HG02943 (cell line): ENCODE measurements at regions not wholly inside any gene's neighbourhood (a gene's known extent, or its start where the extent isn't known, plus 50 kb on each side); places are given as distances from the start of the nearest gene placed in this dataset.

ENCODE experiments used
- ATAC-seq: cut with Tn5 transposase; IDR thresholded peaks from one replicate; pipeline ENCODE4 v1.9.1; 2021; ENCODE audit warnings: mild to moderate bottlenecking, low read depth, moderate library complexity; ENCODE audit not compliant: unreplicated experiment

- peak; percentile 29 for ATAC-seq
Observed at GRCh38 chr7:47149971-47150370, 431.9 kb downstream of the TNS3 start.

DNA sequence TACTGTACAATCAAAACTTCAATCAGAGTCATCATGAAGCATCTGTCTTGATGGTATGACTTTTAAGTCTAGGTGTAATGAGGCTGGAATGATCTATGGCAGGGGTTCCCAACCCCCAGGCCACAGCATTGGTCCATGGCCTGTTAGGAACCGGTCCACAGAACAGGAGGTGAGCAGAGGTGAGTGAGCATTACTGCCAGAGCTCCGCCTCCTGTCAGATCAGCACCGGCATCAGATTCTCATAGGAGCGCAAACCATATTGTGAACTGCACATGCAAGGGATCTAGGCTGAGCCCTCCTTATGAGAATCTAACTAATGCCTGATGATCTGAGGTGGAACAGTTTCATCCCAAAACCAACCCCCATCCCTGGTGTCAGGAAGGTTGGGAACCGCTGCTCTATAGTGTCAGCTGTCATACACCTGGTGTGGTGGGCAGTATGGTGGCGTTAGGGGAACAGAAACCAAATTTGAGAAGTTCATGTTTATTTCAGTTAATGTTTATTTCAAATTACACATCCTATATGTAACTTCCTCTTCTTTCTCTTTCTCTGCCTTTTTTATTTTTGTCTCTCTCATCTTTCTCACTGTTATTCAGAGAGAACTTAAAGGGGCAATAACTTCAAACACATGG, 432.6 kb downstream of the TNS3 start:
- peak; percentile 70 for ATAC-seq

DNA sequence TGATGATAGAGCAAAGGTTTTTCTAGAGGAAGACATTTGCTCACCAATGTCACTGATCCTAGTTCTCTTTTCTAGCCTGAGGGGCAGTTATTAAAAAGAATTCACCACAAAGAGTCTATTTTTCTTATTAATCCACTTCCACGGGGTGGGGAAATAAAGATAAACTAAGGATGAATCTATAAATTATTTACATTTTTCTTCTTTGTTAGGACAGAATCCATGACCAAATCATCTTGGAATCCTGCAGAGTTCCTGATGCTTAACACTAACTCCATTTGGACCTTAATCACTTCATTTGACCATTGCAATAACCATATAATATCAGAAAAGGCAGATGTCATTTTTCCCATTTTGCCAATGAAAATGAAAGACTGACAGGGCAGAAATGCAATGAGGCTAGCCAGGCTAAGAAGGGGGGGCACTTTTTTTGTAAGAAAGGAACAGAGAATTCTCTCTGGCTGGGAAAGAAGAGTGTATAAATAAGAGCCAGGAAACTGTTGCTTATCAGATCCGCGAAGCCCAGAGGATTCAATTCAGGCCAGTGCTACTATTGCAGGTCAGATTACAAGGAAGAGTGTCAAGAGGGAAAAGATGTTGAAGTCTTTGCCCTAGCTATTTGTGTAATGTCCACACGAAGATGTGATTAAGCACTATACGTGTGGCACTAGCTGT, 433.2 kb downstream of the TNS3 start:
- no peak for ATAC-seq

DNA sequence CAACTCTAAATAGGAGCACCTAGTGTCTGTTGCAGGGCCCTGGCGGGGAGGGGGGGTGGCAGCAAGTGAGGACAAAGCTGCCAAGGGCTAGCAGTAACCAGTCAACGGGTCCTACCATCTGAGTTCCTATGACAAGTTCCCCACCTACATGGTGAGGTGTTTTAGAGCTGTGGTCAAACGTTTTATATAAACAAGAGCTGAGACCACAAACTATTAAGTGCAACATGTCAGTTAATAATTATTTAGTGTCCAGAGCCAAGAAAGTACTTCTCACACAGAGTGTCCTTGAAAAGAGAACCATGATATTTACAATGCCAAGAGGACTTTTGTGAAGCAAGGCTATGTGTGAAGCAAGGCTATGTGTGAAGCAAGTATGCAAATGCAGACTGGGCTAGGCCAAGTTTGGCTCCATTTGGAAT, 434.7 kb downstream of the TNS3 start:
- peak; percentile 46 for ATAC-seq

- ATAC-seq, result no peak
Observed at GRCh38 chr7:47145982-47146381, 435.9 kb downstream of the TNS3 start.

DNA sequence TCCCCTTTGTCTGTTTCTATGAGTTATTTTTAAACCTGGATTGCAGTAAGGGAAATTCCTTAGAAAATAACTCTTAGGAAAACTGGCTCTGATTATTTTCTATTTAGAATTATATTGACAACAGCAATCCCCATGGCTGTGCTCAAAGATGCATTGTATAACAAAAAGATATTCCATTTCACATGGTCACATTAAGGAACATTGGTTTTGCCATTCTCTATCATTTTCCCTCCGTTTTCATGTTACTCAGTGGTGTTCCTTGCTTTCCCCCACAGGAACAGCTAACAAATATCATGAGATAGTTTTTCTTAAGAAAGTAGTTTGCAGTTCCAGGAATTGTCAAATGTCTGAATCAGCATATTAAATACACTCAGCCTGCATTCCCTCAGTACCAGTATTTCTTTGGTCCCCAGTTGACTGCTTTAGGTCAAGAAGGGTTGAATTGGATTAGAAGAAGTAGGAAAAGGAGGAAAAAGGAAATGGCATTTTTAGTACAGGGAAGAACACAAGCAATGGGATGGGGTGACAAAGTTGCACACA, 436.7 kb downstream of the TNS3 start:
- ATAC-seq, result no peak

GRCh38 chr7:47143339-47143738, 438.6 kb downstream of the TNS3 start:
- no peak for ATAC-seq

GRCh38 chr7:47142867-47143175, 439.1 kb downstream of the TNS3 start:
- no peak for ATAC-seq

GRCh38 chr7:47142169-47142866, 439.6 kb downstream of the TNS3 start:
- no peak for ATAC-seq

DNA sequence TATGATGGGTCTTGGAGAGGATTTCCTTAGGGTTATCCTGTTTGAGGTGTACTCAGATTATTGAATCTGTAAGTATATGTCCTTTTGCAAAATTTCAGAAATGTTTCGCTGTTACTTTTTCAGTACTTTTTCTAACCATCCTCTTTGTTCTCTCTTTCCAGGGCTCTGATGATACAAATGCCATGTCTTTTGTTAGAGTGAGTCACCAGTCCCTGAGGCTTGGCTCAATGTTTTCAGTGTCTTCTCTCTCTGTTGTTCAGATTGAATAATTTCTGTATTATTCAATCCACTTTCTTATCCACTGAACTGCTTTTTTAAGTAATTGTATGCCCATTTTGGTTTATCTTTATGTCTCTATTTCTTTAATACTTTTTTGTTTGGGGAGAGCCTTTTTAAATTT, 449.4 kb downstream of the TNS3 start:
- no peak for ATAC-seq

- ATAC-seq, result no peak
Observed at GRCh38 chr7:47128700-47129099, 453.2 kb downstream of the TNS3 start.

- ATAC-seq, result no peak
Observed at GRCh38 chr7:47125529-47125928, 456.4 kb downstream of the TNS3 start.

DNA sequence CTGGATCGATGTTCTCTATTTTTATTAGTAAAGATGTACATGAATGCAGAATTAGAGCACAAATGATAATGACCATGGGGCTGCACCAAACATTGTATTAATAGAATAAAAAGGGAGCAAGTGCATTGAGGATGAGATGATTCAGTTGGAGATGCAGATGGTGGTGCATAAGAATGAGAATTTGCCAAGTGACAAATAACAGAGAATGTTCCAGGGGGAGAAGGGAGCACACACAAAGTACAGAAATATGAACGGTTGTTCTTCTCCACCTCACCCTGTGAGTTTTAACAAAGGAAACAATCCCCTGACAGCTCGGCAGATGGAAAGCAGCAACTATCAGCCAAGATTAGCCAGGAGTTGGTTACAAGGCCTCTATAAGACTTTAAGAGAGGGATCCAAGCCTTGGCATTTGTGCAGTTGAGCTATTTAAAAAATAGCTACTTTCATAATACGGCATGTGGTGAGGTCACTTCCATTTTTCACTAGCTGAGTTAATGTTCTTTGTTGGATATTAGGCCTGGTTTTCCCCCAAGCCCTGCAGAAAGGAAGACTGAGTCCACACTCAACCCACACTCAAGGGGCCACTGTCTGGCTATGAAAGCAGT, 462.5 kb downstream of the TNS3 start:
- ATAC-seq, result no peak

- no peak for ATAC-seq
Observed at GRCh38 chr7:47104206-47104549, 477.7 kb downstream of the TNS3 start.

- ATAC-seq, result no peak
Observed at GRCh38 chr7:47103498-47104205, 478.3 kb downstream of the TNS3 start.

- no peak for ATAC-seq
Observed at GRCh38 chr7:47102331-47102841, 479.5 kb downstream of the TNS3 start.

DNA sequence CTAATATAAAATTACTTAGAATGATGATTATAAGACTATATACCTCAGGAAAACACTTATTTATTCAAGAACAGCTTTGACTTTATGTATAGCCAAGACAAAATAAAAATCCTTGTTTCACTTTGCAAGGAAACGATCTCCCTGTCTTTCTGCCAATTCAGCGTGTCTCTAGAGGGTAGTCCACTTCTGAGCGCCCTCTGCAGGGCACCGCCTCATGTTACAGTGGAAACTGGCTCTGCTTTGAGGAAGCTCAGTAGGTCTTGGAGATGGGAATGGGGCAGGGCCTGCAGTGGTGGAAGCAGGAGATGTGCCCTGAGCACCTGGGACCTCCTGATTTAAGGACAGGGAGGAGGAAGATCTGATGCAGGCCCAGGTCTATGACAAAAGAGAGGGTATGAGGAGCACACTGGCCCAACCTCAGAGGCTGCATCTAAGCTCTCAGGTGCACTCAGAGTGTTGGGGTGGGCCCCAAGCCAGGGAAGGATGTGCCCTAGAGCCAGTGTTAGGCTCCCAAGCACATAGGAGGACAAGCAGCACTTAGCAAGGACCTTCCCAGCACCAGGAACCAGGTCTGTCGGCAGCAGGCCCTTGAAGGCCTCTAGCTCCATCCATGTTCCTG, 481.0 kb downstream of the TNS3 start:
- no peak for ATAC-seq

DNA sequence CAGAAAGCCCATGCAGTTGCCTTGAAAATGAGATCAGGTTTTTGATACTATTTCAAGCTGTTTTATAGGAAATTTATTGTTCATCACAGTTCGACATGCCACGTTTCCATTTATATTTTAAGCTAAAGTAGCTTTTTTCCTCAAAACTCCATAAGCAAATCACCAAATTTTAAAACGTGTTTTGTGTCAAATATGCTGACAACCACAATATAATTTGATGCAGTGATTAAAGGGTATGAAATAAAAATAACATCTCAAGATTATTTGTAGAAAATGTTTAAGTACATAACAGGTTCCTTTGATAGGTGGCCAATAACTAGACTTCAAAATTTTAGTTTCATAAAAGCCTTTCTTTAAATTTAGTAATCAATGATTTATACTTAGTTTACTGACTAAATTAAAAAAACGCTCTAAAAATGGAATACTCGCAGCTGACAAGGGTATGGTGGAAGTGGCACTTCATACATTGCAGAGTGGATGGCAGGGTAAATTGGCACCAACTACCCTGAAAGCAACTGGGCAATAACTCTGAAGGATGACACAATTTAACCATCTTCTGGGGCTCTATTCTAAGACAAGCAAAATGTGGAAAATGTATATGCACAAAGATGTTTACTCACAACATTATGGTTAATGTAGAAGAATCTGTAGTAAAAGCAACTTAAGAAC, 481.6 kb downstream of the TNS3 start:
- no peak for ATAC-seq

DNA sequence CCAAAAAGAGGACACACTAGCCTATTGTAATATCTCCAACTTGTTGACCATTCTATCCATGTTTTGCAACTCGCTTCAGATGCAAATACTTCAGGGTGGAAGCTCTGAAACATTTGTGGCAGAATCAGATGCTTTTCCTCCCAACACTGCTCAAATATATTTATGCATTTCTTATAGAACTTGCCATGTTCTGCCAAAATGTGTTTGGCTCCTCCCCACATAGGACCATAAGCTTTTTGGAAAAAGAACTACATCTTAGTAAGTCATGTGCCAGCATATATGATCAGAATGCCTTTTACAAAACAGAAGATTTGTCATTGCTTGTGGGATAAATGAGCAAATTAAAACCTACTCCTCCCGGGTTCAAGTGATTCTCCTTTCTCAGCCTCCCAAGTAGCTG, 484.5 kb downstream of the TNS3 start:
- ATAC-seq, result no peak

DNA sequence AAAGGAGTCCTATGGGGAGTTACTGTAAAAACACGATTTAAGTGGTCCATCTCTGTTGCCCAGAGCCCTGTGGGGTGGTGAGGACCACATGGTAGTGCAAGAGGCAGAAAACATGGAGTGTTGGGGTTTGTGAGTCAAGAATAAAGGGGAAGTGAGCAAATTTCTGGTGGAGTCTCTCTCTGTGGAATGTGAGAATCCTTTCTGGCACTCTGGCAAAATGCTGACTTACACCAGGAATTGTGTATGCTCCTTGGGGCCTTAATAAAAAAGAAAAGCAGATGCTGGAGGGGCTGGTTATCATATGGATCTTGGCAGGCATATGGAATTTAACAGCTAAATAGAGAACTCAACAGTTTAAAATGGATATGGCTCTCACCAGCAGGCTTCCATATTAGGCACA, 486.0 kb downstream of the TNS3 start:
- ATAC-seq, result no peak
